Mucosa of rectum (tissue), 2 donors: ENCODE measurements at regions not wholly inside any gene's neighbourhood (a gene's known extent, or its start where the extent isn't known, plus 50 kb on each side); places are given as distances from the start of the nearest gene placed in this dataset.
"Not testable (repeated sequence)": the region's sequence is repeated elsewhere in the genome, so short reads cannot be mapped to it uniquely, and the experiment has no call there.

ENCODE experiments used
- H3K27ac ChIP-seq, 2 donors: one replicate each; pipeline ENCODE4 v1.7.0; 2013; ENCODE audit warnings: inconsistent platforms in 2 of 2, low read depth in 2 of 2, low read length in 2 of 2
- H3K27me3 ChIP-seq, 2 donors: one replicate each; pipeline ENCODE4 v1.7.0; 2013; ENCODE audit warnings: low read length in 2 of 2; ENCODE audit not compliant: control insufficient read depth in 2 of 2, insufficient read depth in 2 of 2
- H3K36me3 ChIP-seq, 2 donors: one replicate each; pipeline ENCODE4 v1.7.0; 2013; ENCODE audit warnings: low read length in 2 of 2; ENCODE audit not compliant: control insufficient read depth in 2 of 2, insufficient read depth in 2 of 2
- H3K4me1 ChIP-seq, 2 donors: one replicate each; pipeline ENCODE4 v1.7.0; 2013; ENCODE audit warnings: low read length in 2 of 2, mild to moderate bottlenecking in 1 of 2; ENCODE audit not compliant: control insufficient read depth in 2 of 2, insufficient read depth in 2 of 2
- H3K4me3 ChIP-seq, 2 donors: one replicate each; pipeline ENCODE4 v1.7.0; 2013; ENCODE audit warnings: low read length in 2 of 2
- H3K9ac ChIP-seq, 2 donors: one replicate each; pipeline ENCODE4 v1.7.0; 2013; ENCODE audit warnings: low read length in 2 of 2, low read depth in 1 of 2, mild to moderate bottlenecking in 1 of 2
- H3K9me3 ChIP-seq, 2 donors: one replicate each; pipeline ENCODE4 v1.7.0; 2013; ENCODE audit warnings: low read length in 2 of 2; ENCODE audit not compliant: control insufficient read depth in 2 of 2
- donor health status: healthy.
- donor health status: Normal muscosa, but diverticular disease.

- not testable (repeated sequence) for H3K4me1 ChIP-seq, H3K27me3 ChIP-seq, H3K36me3 ChIP-seq, H3K27ac ChIP-seq, H3K9me3 ChIP-seq, H3K4me3 ChIP-seq, H3K9ac ChIP-seq
Measured at GRCh38 chrX:35305037-35305436, 362.4 kb downstream of the FAM47B start.

GRCh38 chrX:35339796-35340195 is 397.2 kb downstream of the FAM47B start:
- H3K36me3 ChIP-seq = no peaks in the 10 kb centered on the region
- H3K4me1 ChIP-seq = no peaks in the 10 kb centered on the region
- no peaks in the 10 kb centered on the region for H3K9me3 ChIP-seq
- no peak overlapping the region for H3K4me3 ChIP-seq
- H3K27me3 ChIP-seq = no peaks in the 10 kb centered on the region
- H3K27ac ChIP-seq = no peak overlapping the region
- H3K9ac ChIP-seq = no peak overlapping the region

- no peak overlapping the region for H3K4me3 ChIP-seq
- no peaks in the 10 kb centered on the region for H3K36me3 ChIP-seq
- H3K9me3 ChIP-seq = no peaks in the 10 kb centered on the region
- no peaks in the 10 kb centered on the region for H3K4me1 ChIP-seq
- H3K27me3 ChIP-seq = no peaks in the 10 kb centered on the region
- no peak overlapping the region for H3K9ac ChIP-seq
- no peak overlapping the region for H3K27ac ChIP-seq
Measured at GRCh38 chrX:35340465-35340864, 397.9 kb downstream of the FAM47B start.

- Histone ChIP-seq H3K9ac (no peak overlapping the region), H3K27ac (no peak overlapping the region), H3K4me3 (no peak overlapping the region), H3K36me3 (no peaks in the 10 kb centered on the region), H3K4me1 (no peaks in the 10 kb centered on the region), H3K27me3 (no peaks in the 10 kb centered on the region), H3K9me3 (no peaks in the 10 kb centered on the region)
Measured at GRCh38 chrX:35351212-35351611, 408.6 kb downstream of the FAM47B start.

- Histone ChIP-seq H3K9ac (no peak overlapping the region), H3K4me1 (no peaks in the 10 kb centered on the region), H3K27ac (no peak overlapping the region), H3K4me3 (no peak overlapping the region), H3K36me3 (no peaks in the 10 kb centered on the region), H3K27me3 (no peaks in the 10 kb centered on the region), H3K9me3 (no peaks in the 10 kb centered on the region)
Measured at GRCh38 chrX:35351795-35352483, 409.3 kb downstream of the FAM47B start.

GRCh38 chrX:35357656-35358055 is 415.1 kb downstream of the FAM47B start:
- H3K9ac ChIP-seq = no peak overlapping the region
- H3K4me3 ChIP-seq = no peak overlapping the region

GRCh38 chrX:35362866-35363265 is 420.3 kb downstream of the FAM47B start:
- no peak overlapping the region for H3K4me3 ChIP-seq
- no peak overlapping the region for H3K27ac ChIP-seq
- no peaks in the 10 kb centered on the region for H3K36me3 ChIP-seq
- no peaks in the 10 kb centered on the region for H3K9me3 ChIP-seq
- H3K4me1 ChIP-seq = no peaks in the 10 kb centered on the region
- H3K9ac ChIP-seq = no peak overlapping the region
- H3K27me3 ChIP-seq = peaks cover 0 to 2% of the 10 kb centered on the region in 2 donors

More at GRCh38 chrX:35357656-35358055, 415.1 kb downstream of the FAM47B start:
- no peaks in the 10 kb centered on the region for H3K27me3 ChIP-seq
- H3K9me3 ChIP-seq = no peaks in the 10 kb centered on the region
- H3K27ac ChIP-seq = no peak overlapping the region
- H3K4me1 ChIP-seq = no peaks in the 10 kb centered on the region
- H3K36me3 ChIP-seq = no peaks in the 10 kb centered on the region

- Histone ChIP-seq H3K4me3 (no peak overlapping the region), H3K27ac (no peak overlapping the region), H3K36me3 (no peaks in the 10 kb centered on the region), H3K4me1 (no peaks in the 10 kb centered on the region), H3K9ac (no peak overlapping the region), H3K27me3 (no peaks in the 10 kb centered on the region), H3K9me3 (no peaks in the 10 kb centered on the region)
Measured at GRCh38 chrX:35374116-35374515, 424.0 kb upstream of the MAGEB16 start.

- Histone ChIP-seq H3K4me3 (no peak overlapping the region), H3K27me3 (no peaks in the 10 kb centered on the region), H3K9ac (no peak overlapping the region), H3K9me3 (no peaks in the 10 kb centered on the region), H3K36me3 (no peaks in the 10 kb centered on the region), H3K27ac (no peak overlapping the region), H3K4me1 (no peaks in the 10 kb centered on the region)
Measured at GRCh38 chrX:35380808-35381700, 417.1 kb upstream of the MAGEB16 start.

GRCh38 chrX:35381709-35382108 is 416.4 kb upstream of the MAGEB16 start:
- H3K27ac ChIP-seq, H3K4me3 ChIP-seq: not testable (repeated sequence)

More at GRCh38 chrX:35381709-35382108, 416.4 kb upstream of the MAGEB16 start:
- H3K9me3 ChIP-seq, H3K4me1 ChIP-seq, H3K9ac ChIP-seq, H3K36me3 ChIP-seq, H3K27me3 ChIP-seq: not testable (repeated sequence)
